Neural cell (in vitro differentiated cells): ENCODE measurements at regions not wholly inside any gene's neighbourhood (a gene's known extent, or its start where the extent isn't known, plus 50 kb on each side); places are given as distances from the start of the nearest gene placed in this dataset.

Source experiments
- H2AFZ ChIP-seq: fragments of 200-600, 300-800 bp; sonication (generic), shearing (Covaris generic); 2 replicates; pipeline ENCODE4 v1.6.0; 2014; ENCODE audit warnings: low read depth, mild to moderate bottlenecking, antibody characterized with exemption, low read length, moderate library complexity
- H3F3A ChIP-seq: fragments of 200-600 bp; shearing (Covaris generic); 2 replicates; pipeline ENCODE4 v1.6.1; 2016; ENCODE audit warnings: mild to moderate bottlenecking, moderate library complexity, mixed read lengths, antibody characterized with exemption, low read length; ENCODE audit not compliant: insufficient read depth, poor library complexity, severe bottlenecking
- H3K27ac ChIP-seq: fragments of 200-600, 300-800 bp; sonication (generic), shearing (Covaris generic); 2 replicates; pipeline ENCODE4 v1.5.1; 2014; ENCODE audit warnings: mild to moderate bottlenecking, low read length, moderate library complexity
- H3K27me3 ChIP-seq: fragments of 300-800, 200-600 bp; sonication (generic), shearing (Covaris generic); 2 replicates; pipeline ENCODE4 v1.6.0; 2014; ENCODE audit warnings: mild to moderate bottlenecking, low read depth, low read length, moderate library complexity; ENCODE audit not compliant: insufficient read depth
- H3K36me3 ChIP-seq: fragments of 300-800, 200-600 bp; sonication (generic), shearing (Covaris generic); 2 replicates; pipeline ENCODE4 v1.5.1; 2014; ENCODE audit warnings: mild to moderate bottlenecking, antibody characterized with exemption, low read length, moderate library complexity; ENCODE audit not compliant: insufficient read depth
- H3K4me2 ChIP-seq: fragments of 300-800, 200-600 bp; sonication (generic), shearing (Covaris generic); 2 replicates; pipeline ENCODE4 v1.6.0; 2014; ENCODE audit warnings: mild to moderate bottlenecking, low read length
- H3K4me3 ChIP-seq: fragments of 300-800, 200-600 bp; sonication (generic), shearing (Covaris generic); 2 replicates; pipeline ENCODE4 v1.5.1; 2014; ENCODE audit warnings: mild to moderate bottlenecking, low read length, moderate library complexity
- H3K79me2 ChIP-seq: fragments of 200-600 bp; shearing (Covaris generic); replicated peaks from 2 replicates; pipeline ENCODE4 v1.6.0; 2014; ENCODE audit warnings: mild to moderate bottlenecking, low read length, moderate library complexity; ENCODE audit not compliant: insufficient read depth
- H3K9ac ChIP-seq: fragments of 300-800, 200-600 bp; sonication (generic), shearing (Covaris generic); 2 replicates; pipeline ENCODE4 v1.6.1; 2016; ENCODE audit warnings: mild to moderate bottlenecking, low read length, mixed read lengths
- H3K9me2 ChIP-seq: fragments of 200-600 bp; shearing (Covaris generic); 2 replicates; pipeline ENCODE4 v1.6.1; 2016; ENCODE audit warnings: mild to moderate bottlenecking, low read length, mixed read lengths; ENCODE audit not compliant: insufficient read depth
- H3K9me3 ChIP-seq: fragments of 200-600, 300-800 bp; sonication (generic), shearing (Covaris generic); 2 replicates; pipeline ENCODE4 v1.6.1; 2016; ENCODE audit warnings: mild to moderate bottlenecking, mixed run types, low read length, moderate library complexity, mixed read lengths
- H4K20me1 ChIP-seq: fragments of 200-600 bp; shearing (Covaris generic); 2 replicates; pipeline ENCODE4 v1.6.1; 2016; ENCODE audit warnings: mild to moderate bottlenecking, mixed run types; ENCODE audit not compliant: insufficient read depth
- CTCF ChIP-seq: fragments of 450-650 bp; IDR thresholded peaks from 2 replicates; pipeline ENCODE4 v1.5.1; 2014; ENCODE audit warnings: antibody characterized with exemption, mild to moderate bottlenecking, moderate library complexity; ENCODE audit not compliant: poor library complexity, severe bottlenecking
- EP300 ChIP-seq: fragments of 450-650 bp; conservative IDR thresholded peaks from 2 replicates; pipeline ENCODE4 v1.6.1; 2014; ENCODE audit warnings: antibody characterized with exemption, mild to moderate bottlenecking, moderate library complexity; ENCODE audit not compliant: poor library complexity, severe bottlenecking
- EZH2 ChIP-seq: fragments of 200-600, 300-800 bp; shearing (Covaris generic), sonication (generic); IDR thresholded peaks from 2 replicates; pipeline ENCODE4 v1.6.1; 2014; ENCODE audit warnings: antibody characterized with exemption, low read length, borderline replicate concordance, mild to moderate bottlenecking; ENCODE audit not compliant: insufficient read depth, poor library complexity, severe bottlenecking
- MXI1 ChIP-seq: fragments of 450-650 bp; conservative IDR thresholded peaks from 2 replicates; pipeline ENCODE4 v1.6.1; 2014; ENCODE audit warnings: antibody characterized with exemption, mild to moderate bottlenecking; ENCODE audit not compliant: poor library complexity, severe bottlenecking
- POLR2AphosphoS5 ChIP-seq: IDR thresholded peaks from 2 replicates; pipeline ENCODE4 v1.6.1; 2012
- RAD21 ChIP-seq: fragments of 450-650 bp; conservative IDR thresholded peaks from 2 replicates; pipeline ENCODE4 v1.6.1; 2014; ENCODE audit warnings: antibody characterized with exemption, mild to moderate bottlenecking, moderate library complexity
- REST ChIP-seq: IDR thresholded peaks from 2 replicates; pipeline ENCODE4 v1.6.1; 2012; ENCODE audit warnings: borderline replicate concordance
- SMC3 ChIP-seq: fragments of 450-650 bp; conservative IDR thresholded peaks from 2 replicates; pipeline ENCODE4 v1.6.1; 2014; ENCODE audit warnings: antibody characterized with exemption, mild to moderate bottlenecking, moderate library complexity; ENCODE audit not compliant: poor library complexity
- TAF1 ChIP-seq: IDR thresholded peaks from 2 replicates; pipeline ENCODE4 v1.6.1; 2012; ENCODE audit warnings: low read depth

GRCh38 chr13:99907038-99907437 lies 64.5 kb downstream of the ZIC5 start:
- Histone ChIP-seq H3K79me2 (no peaks in the 10 kb centered on the region), H3K27ac (no peak overlapping the region), H2AFZ (no peak overlapping the region), H4K20me1 (no peaks in the 10 kb centered on the region), H3F3A (no peaks in the 10 kb centered on the region), H3K9ac (no peak overlapping the region), H3K4me3 (no peak overlapping the region), H3K9me2 (no peaks in the 10 kb centered on the region), H3K4me2 (no peak overlapping the region), H3K27me3 (no peaks in the 10 kb centered on the region), H3K9me3 (no peaks in the 10 kb centered on the region), H3K36me3 (no peaks in the 10 kb centered on the region)
- no peak for TF ChIP-seq MXI1
- TF ChIP-seq RAD21 = no peak
- TF ChIP-seq TAF1 = no peak
- TF ChIP-seq REST = no peak
- no peak for TF ChIP-seq EP300
- no peak for TF ChIP-seq EZH2
- no peak for TF ChIP-seq CTCF
- no peak for TF ChIP-seq POLR2AphosphoS5

GRCh38 chr13:99905814-99906213 lies 65.8 kb downstream of the ZIC5 start:
- Histone ChIP-seq H3K79me2 (no peaks in the 10 kb centered on the region), H3K9me2 (no peaks in the 10 kb centered on the region), H3K27me3 (no peaks in the 10 kb centered on the region), H2AFZ (no peak overlapping the region), H3K36me3 (no peaks in the 10 kb centered on the region), H4K20me1 (no peaks in the 10 kb centered on the region), H3K4me3 (no peak overlapping the region), H3F3A (no peaks in the 10 kb centered on the region), H3K4me2 (no peak overlapping the region), H3K9me3 (no peaks in the 10 kb centered on the region), H3K9ac (no peak overlapping the region), H3K27ac (no peak overlapping the region)
- TF ChIP-seq REST (no peak), POLR2AphosphoS5 (no peak), EP300 (no peak), CTCF (no peak), EZH2 (no peak), SMC3 (no peak), MXI1 (no peak), TAF1 (no peak), RAD21 (no peak)
